GM18508 (cell line): ENCODE measurements at regions not wholly inside any gene's neighbourhood (a gene's known extent, or its start where the extent isn't known, plus 50 kb on each side); places are given as distances from the start of the nearest gene placed in this dataset.
"Not testable (repeated sequence)": the region's sequence is repeated elsewhere in the genome, so short reads cannot be mapped to it uniquely, and the experiment has no call there.

ENCODE experiments used
- ATAC-seq: cut with Tn5 transposase; IDR thresholded peaks from one replicate; pipeline ENCODE4 v1.9.1; 2021; ENCODE audit warnings: moderate number of reproducible peaks; ENCODE audit not compliant: insufficient read depth, unreplicated experiment

DNA sequence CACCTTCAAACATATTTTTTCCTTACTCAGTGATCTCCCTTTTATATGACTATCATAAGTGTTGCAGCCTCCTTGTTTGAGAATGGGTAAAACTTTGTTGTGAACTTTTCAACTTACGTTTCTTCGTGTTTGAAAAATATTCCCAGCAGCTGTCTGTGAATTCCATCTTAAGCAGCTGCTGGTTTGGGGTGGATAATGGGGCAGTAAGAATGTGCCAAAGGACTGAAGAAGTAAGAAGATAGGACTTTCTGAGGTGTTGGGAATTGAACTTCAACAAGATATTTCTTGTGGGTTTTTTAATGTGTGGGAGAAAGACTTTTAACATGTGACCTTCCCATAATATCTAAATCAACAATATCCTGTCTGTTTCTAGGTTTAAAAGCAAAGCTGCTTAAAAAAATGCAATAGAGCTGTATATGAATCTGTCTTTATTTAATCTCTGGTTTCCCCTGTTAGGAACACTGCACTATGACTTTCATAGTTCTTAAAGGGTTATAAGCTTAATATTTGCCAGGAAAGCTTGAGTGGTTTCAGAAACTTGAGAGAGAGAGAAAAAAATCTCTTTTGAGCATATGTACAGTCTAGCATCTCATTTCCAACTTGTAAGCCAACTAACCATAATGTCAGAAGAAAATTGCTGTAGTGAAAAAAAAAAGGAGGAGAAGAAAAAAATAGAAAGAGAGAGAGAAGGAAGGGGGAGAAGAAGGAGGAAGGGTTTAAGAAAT lies 1659.2 kb upstream of the FLRT2 start:
- no peak for ATAC-seq

- ATAC-seq: no peak
Observed at GRCh38 chr14:83873669-83874068, 1656.3 kb upstream of the FLRT2 start.

GRCh38 chr14:83874662-83875061 lies 1655.3 kb upstream of the FLRT2 start:
- no peak for ATAC-seq

DNA sequence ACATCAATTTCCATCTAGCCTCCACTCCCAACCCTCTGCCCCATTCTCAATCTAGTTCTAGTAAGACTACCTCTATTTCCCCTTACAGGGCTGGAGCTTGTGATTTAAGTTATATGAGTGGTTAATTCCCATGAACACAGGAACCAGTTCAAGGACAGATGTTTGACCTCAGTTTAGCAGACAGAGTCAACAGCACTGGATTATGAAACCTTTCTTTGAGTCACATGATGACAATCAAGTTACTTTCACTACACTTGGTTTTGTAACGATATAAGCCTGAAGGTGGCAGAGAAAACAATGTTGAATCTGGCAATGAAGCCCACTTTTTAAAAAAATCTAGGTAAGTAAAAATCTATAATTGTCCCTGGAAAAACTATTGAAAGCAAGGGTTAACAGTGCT lies 1646.2 kb upstream of the FLRT2 start:
- ATAC-seq: no peak

DNA sequence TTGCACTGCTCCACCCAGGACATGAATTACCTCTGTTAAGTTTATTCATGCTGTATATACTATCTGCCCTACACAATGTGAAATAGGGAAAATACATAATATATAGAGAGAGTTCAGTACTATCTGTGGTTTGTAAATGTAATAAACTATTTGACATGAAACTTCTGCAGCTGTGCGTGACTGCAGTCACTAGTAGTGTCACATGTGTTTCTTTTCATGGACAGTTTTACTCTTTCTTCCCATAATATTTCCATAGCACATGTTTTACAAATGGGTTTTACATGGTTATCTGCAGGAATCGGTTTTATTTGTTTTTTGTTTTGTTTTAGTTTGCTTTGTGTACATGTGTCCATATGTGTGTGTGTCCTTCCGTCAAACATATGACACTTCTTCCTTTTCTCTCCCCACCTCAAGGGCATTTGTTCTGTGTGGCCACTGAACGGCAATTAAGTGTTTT lies 1644.1 kb upstream of the FLRT2 start:
- ATAC-seq: no peak

DNA sequence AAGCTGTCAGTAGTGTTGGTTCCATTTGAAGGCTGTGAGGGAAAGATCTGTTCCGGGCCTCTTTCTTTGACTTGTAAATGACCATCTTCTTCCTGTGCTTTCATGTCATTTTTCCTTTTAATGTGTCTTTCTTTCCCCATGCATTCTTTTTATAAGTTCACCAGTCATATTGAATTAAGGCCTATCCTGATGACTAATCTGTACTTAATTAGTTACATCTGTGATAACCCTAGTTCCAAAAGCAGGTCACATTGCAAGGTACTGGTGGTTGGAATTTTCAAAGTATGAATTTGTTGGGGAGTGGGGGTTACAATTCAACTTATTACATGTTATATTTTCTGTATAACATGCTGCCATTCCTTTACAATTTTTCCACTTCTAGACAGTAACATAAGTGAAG lies 1642.1 kb upstream of the FLRT2 start:
- ATAC-seq: no peak

DNA sequence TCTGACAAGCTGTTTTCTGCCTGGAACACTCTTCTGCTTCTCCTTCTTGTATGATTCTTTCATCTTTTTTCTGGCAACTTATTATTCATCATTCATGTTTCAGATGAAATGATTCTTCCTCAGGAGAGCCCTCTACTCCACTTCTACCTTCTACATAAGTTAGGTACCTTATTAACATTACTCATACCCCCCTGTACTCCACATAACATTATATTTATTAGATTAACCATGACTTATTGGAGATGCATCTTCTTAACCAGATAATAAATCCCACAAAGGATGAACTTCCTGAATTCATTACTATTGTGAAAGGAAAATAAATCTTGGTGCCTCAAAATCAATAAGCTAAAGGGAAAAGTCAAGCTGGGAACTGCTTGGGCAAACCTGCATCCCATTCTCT lies 1636.5 kb upstream of the FLRT2 start:
- no peak for ATAC-seq

DNA sequence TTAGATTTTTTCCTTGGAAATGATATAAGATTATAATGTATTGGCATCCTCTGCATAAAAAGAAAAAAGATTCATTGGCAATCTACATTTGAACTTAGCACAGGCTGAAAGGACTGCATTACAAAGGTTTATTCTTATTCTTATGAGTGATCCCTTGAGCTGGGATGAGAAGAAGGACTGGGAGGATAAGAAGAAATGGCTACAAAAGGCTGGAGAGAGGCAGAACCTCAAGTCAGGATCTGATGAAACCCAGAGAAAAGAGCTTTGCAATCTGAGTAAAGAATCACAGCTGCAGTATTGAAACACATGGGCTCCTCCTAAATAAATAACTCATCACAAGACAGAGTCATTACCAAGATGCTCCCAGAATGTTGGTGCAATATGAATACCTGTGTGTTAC lies 1635.4 kb upstream of the FLRT2 start:
- no peak for ATAC-seq

DNA sequence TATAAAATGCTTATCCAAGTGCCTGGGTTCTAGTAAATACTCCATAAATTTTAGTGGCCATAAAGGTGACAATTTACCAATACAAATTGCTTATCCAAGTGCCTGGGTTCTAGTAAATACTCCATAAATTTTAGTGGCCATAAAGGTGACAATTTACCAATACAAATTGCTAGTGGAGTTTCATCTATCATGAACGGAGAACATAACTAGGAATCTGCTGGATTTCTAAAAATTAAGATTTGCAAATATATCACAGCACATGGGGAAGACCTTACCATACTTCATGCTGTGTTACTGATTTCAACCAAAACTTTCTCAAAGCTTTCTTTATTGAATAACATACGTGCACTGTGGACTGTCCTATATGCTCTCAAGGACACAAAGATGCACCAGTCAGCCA lies 1631.4 kb upstream of the FLRT2 start:
- ATAC-seq: not testable (repeated sequence)

- ATAC-seq: no peak
Observed at GRCh38 chr14:83899706-83900105, 1630.2 kb upstream of the FLRT2 start.

- no peak for ATAC-seq
Observed at GRCh38 chr14:83905157-83905556, 1624.8 kb upstream of the FLRT2 start.

- ATAC-seq: no peak
Observed at GRCh38 chr14:83908419-83908818, 1621.5 kb upstream of the FLRT2 start.

GRCh38 chr14:83909507-83909906 lies 1620.4 kb upstream of the FLRT2 start:
- ATAC-seq: no peak

DNA sequence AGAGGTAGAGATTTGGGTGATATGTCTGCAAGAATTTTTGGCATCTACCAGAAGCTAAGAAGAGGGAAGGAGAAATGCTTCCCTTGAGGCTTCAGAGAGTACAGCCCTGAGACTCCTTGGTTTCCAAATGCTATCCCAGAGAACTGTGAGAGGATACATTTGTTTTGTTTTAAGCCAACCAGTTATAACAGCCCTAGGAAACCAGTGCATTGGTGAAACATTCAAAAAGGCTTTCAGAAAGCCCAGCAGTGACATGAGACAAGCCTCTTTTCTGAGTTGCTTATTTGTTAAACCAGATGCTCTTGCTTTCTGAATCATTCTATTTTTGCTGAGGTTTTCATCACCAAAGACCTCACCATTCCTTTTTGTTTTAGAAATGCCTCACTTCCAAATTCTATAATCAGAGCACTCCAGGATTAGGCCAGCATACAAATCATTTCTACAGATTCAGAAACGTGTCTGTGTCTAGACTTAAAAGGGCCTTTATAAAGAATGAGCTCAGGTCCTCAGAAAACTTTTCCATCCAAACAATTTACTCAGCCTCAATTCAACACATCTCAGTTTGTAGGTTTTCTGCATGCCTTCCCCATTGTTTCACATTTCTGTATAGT lies 1617.8 kb upstream of the FLRT2 start:
- no peak for ATAC-seq

DNA sequence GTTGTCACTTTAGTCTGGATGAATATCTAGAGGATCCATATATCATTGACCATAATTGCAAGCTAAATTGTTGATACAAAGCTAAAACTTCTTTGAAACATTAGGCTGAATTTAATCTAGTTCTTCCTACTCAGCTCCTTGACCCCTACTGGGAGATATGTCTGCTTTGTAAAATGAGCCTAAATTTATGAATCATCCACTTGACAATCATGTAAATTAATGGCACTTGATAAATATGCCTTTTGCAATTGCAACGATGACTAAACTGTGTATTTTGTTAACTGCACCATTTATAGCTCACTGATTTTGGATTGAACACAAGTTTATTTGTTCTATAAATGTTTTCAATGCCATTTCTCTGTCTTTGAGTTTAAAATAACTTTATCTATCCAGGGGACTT lies 1616.5 kb upstream of the FLRT2 start:
- no peak for ATAC-seq

DNA sequence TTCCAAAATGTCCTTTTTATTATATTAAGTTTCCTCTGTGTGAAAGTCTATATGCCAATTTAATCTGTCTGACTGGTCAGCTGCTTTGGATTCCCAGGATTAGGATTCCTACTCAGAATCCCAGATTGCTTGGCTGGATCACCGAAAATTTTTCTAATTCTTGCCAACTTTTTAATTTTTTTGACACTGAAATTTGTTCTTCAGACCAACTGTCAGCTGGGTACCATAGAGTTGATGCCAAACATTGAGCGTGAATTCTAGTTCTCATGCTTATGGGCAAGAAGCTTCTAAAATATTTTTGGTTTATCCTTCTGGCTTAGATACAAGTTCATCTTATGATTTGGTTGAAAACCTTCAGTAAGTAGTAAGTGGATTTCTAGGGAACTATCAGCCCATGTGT lies 1611.4 kb upstream of the FLRT2 start:
- no peak for ATAC-seq

DNA sequence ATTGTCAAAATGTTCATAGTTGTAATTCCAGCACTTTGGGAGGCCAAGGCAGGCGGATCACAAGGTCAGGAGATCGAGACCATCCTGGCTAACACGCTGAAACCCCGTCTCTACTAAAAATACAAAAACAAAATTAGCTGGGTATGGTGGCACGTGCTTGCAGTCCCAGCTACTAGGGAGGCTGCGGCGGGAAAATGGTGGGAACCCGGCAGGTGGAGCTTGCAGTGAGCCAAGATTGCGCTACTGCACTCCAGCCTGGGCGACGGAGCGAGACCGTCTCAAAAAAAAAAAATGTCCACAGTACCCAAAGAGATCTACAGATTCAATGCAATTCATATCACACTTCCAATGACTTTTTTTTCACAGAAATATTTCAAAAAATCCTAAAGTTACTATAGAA lies 1610.3 kb upstream of the FLRT2 start:
- not testable (repeated sequence) for ATAC-seq

- ATAC-seq: no peak
Observed at GRCh38 chr14:83923842-83924241, 1606.1 kb upstream of the FLRT2 start.

GRCh38 chr14:83924259-83924658 lies 1605.7 kb upstream of the FLRT2 start:
- no peak for ATAC-seq

DNA sequence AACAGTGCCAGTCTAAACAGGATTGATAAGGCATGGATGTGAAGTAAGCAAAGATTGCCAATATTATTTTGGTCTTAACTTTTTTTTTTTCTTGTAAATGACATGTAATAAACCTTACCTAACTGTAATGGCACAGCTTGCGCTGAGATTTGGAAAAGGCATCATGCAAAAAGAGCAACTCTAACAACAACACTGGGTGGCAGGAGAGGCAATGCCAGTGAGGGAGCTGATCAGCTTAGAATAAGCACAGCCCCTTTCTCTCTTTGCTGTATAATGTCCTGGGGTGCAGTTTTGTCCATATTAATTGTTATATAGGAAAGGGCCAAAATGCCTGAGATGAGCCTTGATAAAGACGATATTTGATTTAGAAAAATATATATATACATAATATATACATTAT lies 1589.7 kb upstream of the FLRT2 start:
- no peak for ATAC-seq

DNA sequence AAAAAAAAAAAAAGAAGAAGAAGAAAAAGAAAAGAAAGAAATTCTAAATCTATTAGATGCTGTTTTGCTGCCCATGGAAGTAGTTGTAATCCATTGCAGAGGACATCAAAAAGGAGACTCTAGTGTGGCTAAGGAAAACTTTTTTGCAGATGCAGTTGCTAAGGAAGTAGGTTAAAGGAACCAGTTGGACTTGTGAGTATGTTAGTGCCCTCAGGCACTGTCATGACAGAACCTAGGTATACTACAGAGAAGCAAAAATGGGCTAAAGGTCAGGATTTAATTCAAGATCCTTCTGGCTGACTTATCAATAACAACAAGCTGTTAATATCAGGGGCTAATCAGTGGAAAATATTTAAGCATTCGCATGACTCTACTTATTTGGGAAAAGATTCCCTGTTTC lies 1571.6 kb upstream of the FLRT2 start:
- ATAC-seq: no peak

GRCh38 chr14:83960832-83961512 lies 1569.0 kb upstream of the FLRT2 start:
- ATAC-seq: no peak
